Activated CD4-positive, alpha-beta memory T cell treated with anti-CD3 and anti-CD28 coated beads for 36 hours (primary cell): ENCODE measurements at regions not wholly inside any gene's neighbourhood (a gene's known extent, or its start where the extent isn't known, plus 50 kb on each side); places are given as distances from the start of the nearest gene placed in this dataset.
"Not testable (repeated sequence)": the region's sequence is repeated elsewhere in the genome, so short reads cannot be mapped to it uniquely, and the experiment has no call there.

Experiments
- CTCF ChIA-PET: fragments of 350-600 bp; sonication (Branson Sonifier 250); formaldehyde crosslinking; loops from one replicate; lab custom pipeline; 2021; ENCODE audit warnings: antibody characterized with exemption, inconsistent platforms; lab: Charles Lee
- POLR2A ChIA-PET: fragments of 350-600 bp; sonication (Branson Sonifier 250); formaldehyde crosslinking; loops from one replicate; lab custom pipeline; 2021; ENCODE audit warnings: antibody characterized with exemption; lab: Charles Lee
- DNase-seq: peaks from one replicate; pipeline ENCODE4 v3.0.0-alpha.2; 2020
- H3K27ac Mint-ChIP-seq: one replicate; pipeline ENCODE4 v1.8.0; 2021; ENCODE audit warnings: mixed read lengths
- H3K27me3 Mint-ChIP-seq: one replicate; pipeline ENCODE4 v1.8.0; 2021; ENCODE audit warnings: mixed read lengths
- H3K36me3 Mint-ChIP-seq: one replicate; pipeline ENCODE4 v1.8.0; 2021; ENCODE audit warnings: mixed read lengths
- H3K4me1 Mint-ChIP-seq: one replicate; pipeline ENCODE4 v1.8.0; 2021; ENCODE audit warnings: low read depth, mixed read lengths
- H3K4me3 Mint-ChIP-seq: one replicate; pipeline ENCODE4 v1.8.0; 2021; ENCODE audit warnings: mild to moderate bottlenecking, mixed read lengths
- H3K9me3 Mint-ChIP-seq: one replicate; pipeline ENCODE4 v1.8.0; 2021; ENCODE audit warnings: mixed read lengths
- intact Hi-C: fragments of 100-400 bp; cut with micrococcal nuclease; formaldehyde crosslinking; loops from one replicate; pipeline ENCODE4 v1.15.1; 2023

DNA sequence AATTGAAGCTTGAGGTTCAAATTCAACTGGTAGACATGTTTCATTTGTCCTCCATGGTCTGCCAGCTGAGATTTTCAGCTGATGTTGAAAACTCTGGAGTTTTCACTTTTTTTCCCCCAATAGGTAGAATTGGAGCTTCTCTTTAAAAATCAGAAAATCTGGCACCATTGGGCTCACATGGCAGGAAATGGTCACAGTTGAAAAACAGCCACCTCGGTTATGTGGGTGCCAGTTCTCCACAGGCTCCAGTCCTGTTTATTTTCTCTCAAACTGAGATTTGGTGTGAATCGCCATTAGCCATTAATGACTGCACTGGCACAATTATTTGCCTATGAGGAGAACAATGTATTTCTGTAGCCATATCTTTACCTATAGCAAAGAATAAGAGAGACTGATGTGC is 171.4 kb upstream of the TFAP2D start:
- H3K4me3 Mint-ChIP-seq, result no peak overlapping the region
- POLR2A ChIA-PET, result no interaction called here
- intact Hi-C loops, result no loop called here
- H3K27me3 Mint-ChIP-seq, result no peaks in the 10 kb centered on the region
- no peaks in the 10 kb centered on the region for H3K36me3 Mint-ChIP-seq
- no peaks in the 10 kb centered on the region for H3K4me1 Mint-ChIP-seq
- DNase-seq, result no peak
- no peak overlapping the region for H3K27ac Mint-ChIP-seq
- H3K9me3 Mint-ChIP-seq, result peaks cover 2% of the 10 kb centered on the region
- CTCF ChIA-PET, result no interaction called here

DNA sequence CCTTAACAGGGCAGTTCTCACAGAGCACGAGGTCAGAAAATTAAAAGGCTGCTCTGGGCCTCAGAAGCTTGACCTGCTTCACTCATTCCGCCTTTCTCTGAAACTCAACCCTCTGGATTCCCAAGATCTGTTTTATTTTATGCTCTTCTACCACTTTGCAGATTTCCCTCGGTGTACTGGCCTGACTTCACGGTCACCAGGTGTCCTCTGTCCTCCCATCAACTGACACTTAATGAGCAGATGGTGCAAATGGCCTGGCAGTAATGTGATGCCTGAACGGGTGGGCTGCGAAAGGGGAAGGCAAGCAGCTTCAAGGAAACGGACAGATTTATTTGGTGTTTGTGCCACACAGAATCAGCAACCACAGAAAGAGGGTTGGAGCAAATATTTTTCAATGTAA is 169.7 kb upstream of the TFAP2D start:
- H3K27ac Mint-ChIP-seq, result no peak overlapping the region
- no peaks in the 10 kb centered on the region for H3K4me1 Mint-ChIP-seq
- peaks cover 2% of the 10 kb centered on the region for H3K9me3 Mint-ChIP-seq
- no peak overlapping the region for H3K4me3 Mint-ChIP-seq
- H3K27me3 Mint-ChIP-seq, result no peaks in the 10 kb centered on the region
- DNase-seq, result no peak
- CTCF ChIA-PET, result no interaction called here
- H3K36me3 Mint-ChIP-seq, result no peaks in the 10 kb centered on the region
- POLR2A ChIA-PET, result no interaction called here
- intact Hi-C loops, result no loop called here

DNA sequence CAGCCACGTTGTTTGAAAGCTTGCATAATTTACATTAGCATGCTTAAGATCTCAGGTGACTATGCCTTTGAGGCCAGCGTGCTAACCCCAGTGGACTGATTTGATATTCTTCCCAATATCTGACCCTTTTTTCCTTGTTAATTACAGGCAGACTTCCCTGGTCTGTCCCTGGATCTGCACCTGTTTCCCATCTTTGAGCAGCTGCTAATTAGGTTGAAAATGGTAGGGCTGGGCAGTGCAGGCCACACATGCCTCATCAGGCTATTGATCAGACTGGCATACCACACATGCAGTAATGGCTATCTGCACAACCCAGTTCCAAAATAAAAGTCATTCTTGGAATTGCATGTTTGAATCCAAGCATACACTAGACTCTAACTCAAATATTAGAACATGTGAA is 164.3 kb upstream of the TFAP2D start:
- H3K9me3 Mint-ChIP-seq, result peaks cover 2% of the 10 kb centered on the region
- H3K27me3 Mint-ChIP-seq, result no peaks in the 10 kb centered on the region
- intact Hi-C loops, result no loop called here
- no peaks in the 10 kb centered on the region for H3K36me3 Mint-ChIP-seq
- H3K27ac Mint-ChIP-seq, result no peak overlapping the region
- no peak for DNase-seq
- POLR2A ChIA-PET, result no interaction called here
- CTCF ChIA-PET, result no interaction called here
- no peak overlapping the region for H3K4me3 Mint-ChIP-seq
- no peaks in the 10 kb centered on the region for H3K4me1 Mint-ChIP-seq

DNA sequence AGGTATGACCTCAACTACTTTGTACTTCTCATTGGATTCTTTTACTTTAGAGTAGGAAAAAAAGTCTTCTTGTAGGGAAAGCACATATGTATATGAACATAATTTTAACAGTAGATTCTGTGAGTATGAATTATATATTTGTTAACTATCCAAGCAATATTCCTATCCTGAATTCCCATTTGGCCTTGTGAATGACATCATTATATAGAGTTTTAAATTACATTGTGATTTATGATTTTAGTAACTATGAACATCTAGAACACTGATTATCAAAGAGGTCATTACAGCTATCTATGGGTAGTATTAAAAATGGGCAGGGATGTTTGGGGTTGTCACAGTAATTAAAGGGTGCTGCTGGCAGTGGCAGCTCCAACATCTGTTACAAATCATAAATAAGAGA is 163.9 kb upstream of the TFAP2D start:
- H3K9me3 Mint-ChIP-seq, result peaks cover 2% of the 10 kb centered on the region
- ChIA-PET CTCF (no interaction called here), POLR2A (no interaction called here)
- DNase-seq, result no peak
- intact Hi-C loops, result no loop called here
- H3K27me3 Mint-ChIP-seq, result no peaks in the 10 kb centered on the region
- no peak overlapping the region for H3K27ac Mint-ChIP-seq
- no peaks in the 10 kb centered on the region for H3K4me1 Mint-ChIP-seq
- H3K4me3 Mint-ChIP-seq, result no peak overlapping the region
- no peaks in the 10 kb centered on the region for H3K36me3 Mint-ChIP-seq

DNA sequence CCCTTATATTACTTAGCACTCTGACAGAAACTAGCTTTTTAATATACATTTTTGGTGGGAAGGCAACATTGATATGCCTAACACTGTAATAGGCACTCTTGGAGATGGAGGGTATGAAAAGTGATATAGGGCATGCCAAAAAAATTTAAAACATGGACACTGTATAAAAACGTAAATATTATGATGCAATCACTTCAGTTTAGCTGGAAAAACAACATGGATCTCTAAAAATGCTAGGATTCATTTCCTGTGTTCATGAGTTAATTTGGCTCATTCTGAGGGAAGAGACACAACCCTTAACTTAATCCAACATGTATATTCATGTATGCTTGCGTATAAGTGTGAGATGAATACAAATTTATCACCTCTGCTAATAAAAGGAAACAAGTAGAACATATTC is 157.3 kb upstream of the TFAP2D start:
- CTCF ChIA-PET, result no interaction called here
- Mint-ChIP-seq H3K4me3 (no peak overlapping the region), H3K27ac (no peak overlapping the region), H3K9me3 (peaks cover 2% of the 10 kb centered on the region), H3K36me3 (no peaks in the 10 kb centered on the region), H3K4me1 (no peaks in the 10 kb centered on the region), H3K27me3 (no peaks in the 10 kb centered on the region)
- POLR2A ChIA-PET, result no interaction called here
- intact Hi-C loops, result no loop called here
- no peak for DNase-seq

DNA sequence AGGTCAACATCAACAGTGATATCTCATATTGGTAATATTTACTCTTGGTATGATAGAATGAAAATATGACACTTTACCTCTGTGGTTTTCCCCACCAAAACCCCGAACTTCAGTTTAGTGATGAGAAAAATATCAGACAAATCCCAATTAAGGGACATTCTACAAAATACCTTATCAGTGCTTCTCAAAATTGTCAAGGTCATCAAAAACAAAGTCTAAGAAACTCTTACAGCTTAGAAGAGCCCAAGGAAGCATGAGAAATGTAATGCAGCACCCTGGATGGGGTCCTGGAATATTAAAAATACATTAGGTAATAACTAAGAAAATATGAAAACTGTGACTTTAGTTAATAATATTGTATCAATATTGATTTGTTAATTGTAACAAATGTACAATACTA is 148.3 kb upstream of the TFAP2D start:
- CTCF ChIA-PET, result no interaction called here
- Mint-ChIP-seq H3K36me3 (no peaks in the 10 kb centered on the region), H3K4me1 (no peaks in the 10 kb centered on the region), H3K27me3 (no peaks in the 10 kb centered on the region), H3K27ac (no peak overlapping the region), H3K9me3 (peaks cover 2% of the 10 kb centered on the region), H3K4me3 (no peak overlapping the region)
- intact Hi-C loops, result no loop called here
- no peak for DNase-seq
- POLR2A ChIA-PET, result no interaction called here

DNA sequence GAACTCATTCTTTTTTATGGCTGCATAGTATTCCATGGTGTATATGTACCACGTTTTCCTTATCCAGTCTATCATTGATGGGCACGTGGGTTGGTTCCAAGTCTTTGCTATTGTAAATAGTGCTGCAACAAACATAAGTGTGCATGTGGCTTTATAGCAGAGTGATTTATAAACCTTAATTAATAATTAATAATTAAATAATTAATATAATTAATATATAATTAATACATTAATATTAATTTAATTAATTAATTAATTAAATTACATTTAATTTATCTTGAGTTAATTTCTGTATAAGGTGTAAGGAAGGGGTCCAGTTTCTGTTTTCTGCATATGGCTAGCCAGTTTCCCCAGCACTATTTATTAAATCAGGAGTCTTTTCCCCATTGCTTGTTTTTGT is 142.1 kb upstream of the TFAP2D start:
- H3K4me3 Mint-ChIP-seq, H3K4me1 Mint-ChIP-seq, DNase-seq, CTCF ChIA-PET, H3K27ac Mint-ChIP-seq, H3K36me3 Mint-ChIP-seq, H3K27me3 Mint-ChIP-seq, intact Hi-C loops, POLR2A ChIA-PET: not testable (repeated sequence)
- H3K9me3 Mint-ChIP-seq, result peaks cover 11% of the 10 kb centered on the region

DNA sequence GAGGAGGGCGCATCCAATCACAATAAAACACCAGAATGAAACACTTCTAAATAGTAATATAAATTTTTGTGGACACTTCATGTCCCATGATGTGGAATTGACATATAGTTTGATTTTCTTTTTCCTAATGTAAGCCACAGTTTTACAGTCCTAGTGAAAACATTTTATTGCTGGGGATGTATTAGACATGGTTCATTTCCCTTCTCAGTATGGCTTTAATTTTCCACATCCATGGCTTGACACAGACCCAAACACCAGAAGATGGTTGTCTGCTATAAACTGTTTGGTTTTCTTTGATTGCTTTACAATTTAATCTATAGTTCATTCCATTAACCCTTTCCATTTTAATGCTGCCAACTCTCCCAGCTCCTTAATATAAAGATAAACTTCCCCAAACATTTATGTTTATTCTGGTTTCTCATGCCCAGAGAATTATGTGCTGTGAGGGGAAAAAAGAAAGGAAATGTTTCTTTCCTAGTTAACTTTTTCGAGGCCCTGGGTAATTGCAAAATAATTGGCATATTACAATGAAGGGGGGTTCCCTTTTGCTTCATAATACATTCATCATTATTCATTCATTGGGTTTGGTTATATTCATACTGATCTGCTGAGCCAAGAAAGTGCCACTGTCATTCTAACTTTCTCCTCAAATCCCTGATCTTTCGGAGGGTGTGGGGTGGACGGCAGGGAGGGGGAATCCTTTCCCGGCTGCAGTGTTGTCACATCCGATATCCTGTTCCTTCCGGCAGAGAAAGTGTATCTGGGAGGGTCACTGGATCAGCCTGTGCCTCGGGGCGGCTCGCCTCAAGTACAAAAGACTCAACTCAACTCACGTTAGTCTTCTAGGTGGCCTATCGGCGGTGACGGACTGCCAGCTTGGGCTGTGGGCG is 127.6 kb upstream of the TFAP2D start:
- no peak overlapping the region for H3K27ac Mint-ChIP-seq
- H3K4me3 Mint-ChIP-seq, result no peak overlapping the region
- intact Hi-C loops, result no loop called here
- H3K9me3 Mint-ChIP-seq, result peaks cover 2% of the 10 kb centered on the region
- H3K4me1 Mint-ChIP-seq, result no peaks in the 10 kb centered on the region
- H3K36me3 Mint-ChIP-seq, result no peaks in the 10 kb centered on the region
- CTCF ChIA-PET, result no interaction called here
- no peaks in the 10 kb centered on the region for H3K27me3 Mint-ChIP-seq
- DNase-seq, result no peak
- POLR2A ChIA-PET, result no interaction called here

DNA sequence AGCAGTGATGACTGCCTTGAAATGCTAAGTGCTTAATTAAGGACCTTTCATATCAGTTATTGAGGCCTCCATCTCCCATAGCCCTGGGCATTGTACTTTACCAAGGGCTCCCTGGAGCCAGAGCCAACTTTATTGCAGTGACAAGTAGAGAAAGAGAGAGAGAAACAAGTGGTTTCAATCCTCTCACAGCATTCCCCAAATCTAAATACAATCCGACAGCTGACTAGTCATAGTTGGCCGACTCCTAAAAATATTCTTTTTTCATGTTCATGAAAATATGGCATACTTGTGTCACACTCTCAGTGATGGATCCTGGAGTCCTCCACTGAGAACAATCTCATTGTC is 127.0 kb upstream of the TFAP2D start:
- peaks cover 1% of the 10 kb centered on the region for H3K9me3 Mint-ChIP-seq
- ChIA-PET POLR2A (no interaction called here), CTCF (no interaction called here)

DNA sequence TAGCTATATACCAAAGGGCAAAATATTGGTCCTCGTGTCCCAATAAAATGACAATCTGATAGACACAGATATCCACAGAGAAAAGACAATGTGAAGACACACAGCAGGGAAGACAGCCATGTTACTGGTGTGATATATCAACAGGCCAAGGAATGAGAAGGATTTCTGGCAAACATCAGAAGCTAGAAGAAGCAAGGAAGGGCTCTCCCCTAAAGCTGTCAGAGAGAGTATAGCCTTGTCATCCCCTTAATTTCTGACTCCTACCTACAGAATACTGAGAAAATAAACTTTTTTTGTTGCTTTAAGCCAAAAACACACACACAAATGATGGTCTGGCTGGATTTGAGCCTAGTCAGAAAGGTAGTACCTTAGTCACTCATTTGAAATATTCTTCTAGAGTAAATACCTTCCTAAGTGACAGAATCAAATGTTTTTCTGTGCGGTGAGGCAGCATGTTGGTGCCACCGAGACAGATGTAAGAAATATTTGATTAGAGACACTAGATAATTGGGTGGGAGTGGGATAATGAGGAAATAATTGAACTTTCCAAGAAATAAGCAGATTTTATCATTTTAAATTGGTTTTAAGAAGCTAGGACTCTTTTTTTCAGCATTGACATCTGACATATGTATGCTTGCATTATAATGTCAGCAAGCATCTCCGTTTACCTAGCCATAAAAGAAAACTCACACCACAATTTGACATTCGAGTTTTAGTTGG is 123.4 kb upstream of the TFAP2D start:
- Mint-ChIP-seq H3K27ac (no peak overlapping the region), H3K4me3 (no peak overlapping the region), H3K36me3 (no peaks in the 10 kb centered on the region), H3K9me3 (no peaks in the 10 kb centered on the region), H3K4me1 (no peaks in the 10 kb centered on the region), H3K27me3 (no peaks in the 10 kb centered on the region)
- ChIA-PET POLR2A (no interaction called here), CTCF (no interaction called here)
- DNase-seq, result no peak
- intact Hi-C loops, result no loop called here

More for the DNA sequence above, 127.0 kb upstream of the TFAP2D start:
- Mint-ChIP-seq H3K4me1 (no peaks in the 10 kb centered on the region), H3K4me3 (no peak overlapping the region), H3K27ac (no peak overlapping the region), H3K36me3 (no peaks in the 10 kb centered on the region), H3K27me3 (no peaks in the 10 kb centered on the region)
- DNase-seq, result no peak
- intact Hi-C loops, result no loop called here

DNA sequence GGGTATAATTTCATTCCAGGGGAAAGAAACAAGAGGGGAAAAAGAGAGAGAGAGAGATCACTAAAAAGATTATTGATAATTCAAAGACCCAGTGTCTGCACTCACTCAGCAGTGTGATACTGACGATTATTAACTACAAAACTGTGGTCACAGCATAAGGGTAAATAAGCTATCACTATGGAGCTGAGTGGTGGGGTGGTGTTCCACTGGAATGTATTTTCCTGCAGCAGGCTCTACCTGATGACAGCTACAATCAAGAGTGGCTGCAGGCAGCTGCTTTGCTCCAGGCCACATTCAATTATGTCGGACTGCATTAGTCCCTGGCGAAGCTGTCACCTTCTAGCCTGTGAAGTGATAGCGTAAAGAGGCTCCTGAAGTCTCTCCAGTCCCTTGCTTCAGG is 122.2 kb upstream of the TFAP2D start:
- DNase-seq, result no peak
- intact Hi-C loops, result no loop called here
- Mint-ChIP-seq H3K27ac (no peak overlapping the region), H3K4me3 (no peak overlapping the region), H3K9me3 (no peaks in the 10 kb centered on the region), H3K27me3 (no peaks in the 10 kb centered on the region), H3K36me3 (no peaks in the 10 kb centered on the region), H3K4me1 (no peaks in the 10 kb centered on the region)
- POLR2A ChIA-PET, result no interaction called here
- CTCF ChIA-PET, result no interaction called here

DNA sequence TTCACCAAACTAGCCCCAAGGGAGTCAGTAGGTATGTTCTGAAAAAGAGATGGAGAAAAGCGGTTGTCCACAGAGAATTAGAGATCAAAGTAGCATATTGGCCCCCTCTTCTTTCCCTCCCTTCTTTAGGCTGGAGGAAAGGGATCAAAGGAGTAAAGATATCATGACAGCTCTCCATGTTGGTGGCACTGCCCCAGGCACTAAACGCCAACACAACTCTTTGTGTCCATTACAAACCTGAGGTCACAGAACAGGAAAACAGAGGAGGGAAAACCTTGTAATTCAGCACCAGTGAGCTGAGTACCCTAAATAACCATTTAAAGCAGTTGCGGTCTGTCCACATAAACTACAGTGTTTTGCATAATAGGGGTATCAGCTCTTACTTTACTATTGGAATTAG is 113.0 kb upstream of the TFAP2D start:
- no peaks in the 10 kb centered on the region for H3K27me3 Mint-ChIP-seq
- H3K4me3 Mint-ChIP-seq, result no peak overlapping the region
- H3K27ac Mint-ChIP-seq, result no peak overlapping the region
- no peak for DNase-seq
- H3K36me3 Mint-ChIP-seq, result no peaks in the 10 kb centered on the region
- no peaks in the 10 kb centered on the region for H3K4me1 Mint-ChIP-seq
- intact Hi-C loops, result no loop called here
- CTCF ChIA-PET, result interaction anchor here (0.5 kb wide), 1 partner anchor 480 kb away, joined by 4 read pairs; no protein-coding TSS in a partner anchor
- no peaks in the 10 kb centered on the region for H3K9me3 Mint-ChIP-seq
- POLR2A ChIA-PET, result no interaction called here

DNA sequence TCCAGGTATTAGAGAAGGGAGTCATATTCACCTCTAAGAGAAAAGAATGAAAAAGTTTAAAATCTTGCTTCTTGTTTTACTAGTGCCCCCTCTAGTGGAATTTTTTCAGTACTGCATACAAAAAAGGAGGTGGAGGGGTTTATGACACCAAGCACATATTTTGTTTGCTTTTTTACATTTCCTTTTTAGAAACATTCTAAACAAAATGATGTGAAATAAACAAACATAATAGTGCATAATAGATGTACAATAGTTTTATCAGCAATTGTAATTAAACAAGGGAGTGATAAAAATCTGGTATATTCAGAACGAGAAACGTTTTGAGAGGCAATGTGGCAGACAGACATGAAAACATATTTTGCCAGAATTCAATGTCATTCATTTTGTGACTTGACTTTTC is 111.0 kb upstream of the TFAP2D start:
- Mint-ChIP-seq H3K9me3 (no peaks in the 10 kb centered on the region), H3K4me1 (no peaks in the 10 kb centered on the region), H3K27ac (no peak overlapping the region), H3K4me3 (no peak overlapping the region), H3K36me3 (no peaks in the 10 kb centered on the region), H3K27me3 (no peaks in the 10 kb centered on the region)
- ChIA-PET POLR2A (no interaction called here), CTCF (no interaction called here)
- intact Hi-C loops, result loop anchor here (1.0 kb wide), 1 partner anchor 474 kb away; no protein-coding TSS in a partner anchor
- DNase-seq, result no peak
